HG03097 (cell line): ENCODE measurements at regions not wholly inside any gene's neighbourhood (a gene's known extent, or its start where the extent isn't known, plus 50 kb on each side); places are given as distances from the start of the nearest gene placed in this dataset.
A peak's percentile ranks its signal among the peaks of the same experiment; 100 is the strongest.
"Not testable (repeated sequence)": the region's sequence is repeated elsewhere in the genome, so short reads cannot be mapped to it uniquely, and the experiment has no call there.

Source experiments
- ATAC-seq: cut with Tn5 transposase; IDR thresholded peaks from one replicate; pipeline ENCODE4 v1.9.1; 2021; ENCODE audit not compliant: unreplicated experiment, low FRiP score

DNA sequence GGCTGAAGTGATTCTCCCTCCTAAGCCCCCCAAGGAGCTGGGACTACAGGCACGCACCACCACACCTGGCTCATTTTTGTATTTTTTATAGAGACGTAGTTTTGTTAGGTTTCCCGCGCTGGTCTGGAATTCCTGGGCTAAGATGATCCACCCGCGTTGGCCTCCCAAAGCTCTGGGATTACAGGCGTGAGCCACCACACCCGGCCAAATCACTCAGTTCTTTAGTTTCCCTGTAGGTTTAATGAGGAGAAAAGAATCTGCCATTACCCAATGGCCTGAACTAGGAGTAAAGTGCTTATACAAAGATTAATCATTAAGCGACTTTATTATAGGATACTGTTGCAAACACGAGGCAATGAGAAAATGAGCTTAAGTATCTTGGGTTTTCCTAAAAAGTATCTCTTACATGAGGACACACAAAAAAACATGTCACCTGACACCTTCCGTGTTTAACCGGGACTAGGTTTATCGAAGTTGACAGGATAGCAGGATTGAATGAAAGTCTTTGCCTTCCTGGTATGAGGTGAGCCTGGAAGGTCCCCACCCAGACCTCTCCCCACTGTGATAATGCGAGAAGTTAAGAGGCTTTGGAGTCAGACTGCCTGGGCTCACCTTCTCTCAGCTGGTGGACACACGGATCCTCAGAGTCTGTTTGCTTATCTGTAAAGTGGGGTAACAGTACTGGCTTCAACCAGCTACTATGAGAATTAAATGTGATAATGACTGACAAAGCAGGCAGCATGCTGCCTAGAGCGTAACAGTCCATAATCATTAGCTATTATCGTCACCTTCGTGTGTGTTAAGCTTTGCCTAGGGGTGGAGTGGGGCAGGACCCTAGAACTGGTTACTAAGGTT, 133.5 kb upstream of the KRAS start:
- no peak for ATAC-seq

DNA sequence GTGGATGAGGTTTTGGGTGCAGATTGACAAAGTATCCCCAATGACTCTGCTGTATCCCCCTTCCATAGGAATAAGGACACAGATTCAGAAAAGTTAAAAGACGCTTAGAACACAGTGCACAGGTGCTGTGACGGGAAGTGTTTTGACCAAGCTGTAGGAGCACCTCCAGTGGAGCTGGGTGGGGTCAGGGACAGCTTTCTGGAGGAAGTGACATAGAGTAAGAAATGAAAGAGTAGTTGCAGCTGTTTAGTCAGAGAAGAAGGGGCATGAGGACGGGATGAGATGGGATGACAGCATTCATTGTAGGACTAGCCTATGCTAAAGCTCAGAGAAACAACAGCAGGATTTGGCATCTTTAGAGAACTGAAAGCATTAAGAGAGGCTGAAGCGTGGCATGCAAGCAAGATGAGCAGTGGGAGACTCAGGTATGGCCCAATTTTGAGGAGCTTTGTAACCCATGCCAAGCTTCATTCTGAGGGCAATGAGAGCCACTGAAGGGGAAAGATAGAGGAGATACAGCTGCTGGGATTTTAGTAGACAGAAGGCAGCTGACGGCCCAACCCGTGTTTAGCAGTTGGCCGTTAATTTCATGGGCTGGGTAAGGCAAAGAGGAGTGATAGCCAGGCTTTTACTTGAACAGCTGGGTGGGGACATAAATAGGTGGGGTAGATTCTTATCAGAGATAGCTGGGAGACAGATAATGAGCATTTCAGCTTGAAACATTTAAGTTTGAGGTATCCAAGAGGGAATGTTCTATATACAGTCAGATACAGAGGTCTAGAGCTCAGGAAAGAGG, 131.8 kb upstream of the KRAS start:
- no peak for ATAC-seq

DNA sequence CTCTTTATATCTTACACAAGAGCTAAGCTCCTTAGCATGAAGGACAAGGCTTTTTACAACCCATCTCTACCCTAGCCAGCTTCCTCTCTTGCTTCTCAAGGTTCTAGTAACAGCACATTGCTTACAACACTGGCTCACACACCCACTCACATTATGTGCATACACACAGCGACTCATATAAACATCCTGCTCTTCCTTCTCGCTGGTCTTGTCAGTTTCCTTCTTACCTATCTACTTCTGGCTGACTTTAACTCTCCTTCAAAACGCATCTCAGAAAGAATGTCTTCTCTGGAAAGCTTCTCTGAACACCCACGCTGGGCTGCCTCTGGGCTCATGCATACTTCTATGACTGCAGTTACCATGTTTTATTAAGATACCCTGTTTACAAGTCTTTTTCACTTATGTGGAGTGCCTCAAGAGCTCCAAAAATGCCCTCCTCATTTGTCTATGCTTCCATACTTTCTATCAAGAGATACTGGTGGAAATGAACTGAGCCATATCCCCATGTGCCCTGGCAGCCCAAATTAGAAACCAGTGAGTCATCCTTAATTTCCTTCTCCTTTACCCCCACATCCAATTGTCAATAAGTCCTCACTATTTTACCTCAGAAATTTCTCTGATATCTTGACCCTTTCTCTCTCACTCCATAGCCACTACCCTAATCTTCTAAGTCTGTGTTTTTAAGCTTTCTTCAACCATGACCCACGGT, 126.9 kb upstream of the KRAS start:
- no peak for ATAC-seq

DNA sequence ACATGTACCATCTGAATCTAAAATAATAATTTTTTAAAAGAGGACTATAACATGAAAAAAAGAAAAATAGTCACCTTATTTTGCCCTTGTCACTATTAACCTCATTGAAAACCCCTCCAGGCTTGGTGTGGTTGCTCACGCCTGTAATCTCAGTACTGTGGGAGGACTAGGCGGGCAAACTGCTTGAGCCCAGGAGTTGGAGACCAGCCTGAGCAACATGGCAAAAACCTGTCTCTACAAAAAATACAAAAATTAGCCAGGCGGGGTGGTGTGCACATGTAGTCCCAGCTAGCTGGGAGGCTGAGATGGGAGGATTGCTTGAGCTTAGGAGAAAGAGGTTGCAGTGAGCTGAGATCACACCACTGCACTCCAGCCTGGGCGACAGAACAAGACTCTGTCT, 126.3 kb upstream of the KRAS start:
- no peak for ATAC-seq

DNA sequence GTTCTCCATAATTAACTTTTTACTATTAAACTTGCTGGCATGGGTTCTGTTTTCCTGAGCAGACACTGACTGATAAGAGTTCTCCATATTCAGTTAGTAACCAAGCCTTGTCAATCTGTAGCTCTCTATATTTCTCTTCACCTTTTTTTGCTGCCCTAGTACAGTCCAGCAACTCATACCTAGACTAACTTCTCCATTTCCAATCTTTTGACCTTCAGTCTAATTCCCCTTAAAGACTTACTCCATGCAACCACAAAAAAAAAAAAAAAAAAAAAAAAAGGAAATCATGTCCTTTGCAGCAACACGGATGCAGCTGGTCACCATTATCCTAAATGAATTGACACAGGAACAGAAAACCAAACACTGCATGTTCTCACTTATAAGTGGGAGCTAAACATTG, 125.7 kb upstream of the KRAS start:
- ATAC-seq = no peak

DNA sequence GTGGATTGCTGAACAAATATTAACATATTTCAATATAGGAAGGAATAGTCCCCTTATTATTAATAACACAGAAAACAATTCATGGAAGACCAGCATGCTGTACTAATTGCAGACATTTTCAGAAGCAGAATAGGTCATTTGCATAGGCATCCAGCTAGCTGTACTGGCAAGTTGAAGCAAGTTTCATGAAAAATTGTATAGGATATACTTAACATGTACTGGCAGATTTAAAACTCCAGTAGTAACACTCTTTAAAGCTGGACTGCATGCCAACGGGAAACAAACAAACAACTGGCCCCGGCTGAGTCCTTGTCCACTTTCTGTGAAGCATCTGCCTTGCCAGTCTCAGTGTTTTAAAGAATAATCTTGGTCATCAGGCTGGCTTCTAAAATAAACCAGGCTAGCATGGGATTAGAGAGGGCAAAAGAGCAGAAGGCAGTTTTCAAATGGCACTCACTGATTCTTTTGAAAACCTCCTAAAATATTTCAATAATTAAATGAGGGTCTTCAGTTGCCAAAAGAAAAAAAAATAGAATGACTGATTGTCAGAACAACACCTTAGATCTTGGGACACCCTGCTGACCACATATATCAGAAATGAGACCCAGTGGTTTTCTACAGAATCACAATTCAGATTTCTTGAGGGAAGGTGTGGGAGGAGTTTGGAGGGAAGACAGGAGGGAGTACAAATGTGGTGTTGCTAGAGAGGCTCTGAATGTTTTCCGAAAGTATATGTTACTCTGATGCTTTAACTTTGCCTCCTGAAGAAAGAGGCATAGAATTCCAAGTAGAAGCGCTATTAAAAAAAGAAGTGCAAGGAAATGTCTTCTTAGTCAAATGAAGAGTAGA, 122.5 kb upstream of the KRAS start:
- no peak for ATAC-seq

DNA sequence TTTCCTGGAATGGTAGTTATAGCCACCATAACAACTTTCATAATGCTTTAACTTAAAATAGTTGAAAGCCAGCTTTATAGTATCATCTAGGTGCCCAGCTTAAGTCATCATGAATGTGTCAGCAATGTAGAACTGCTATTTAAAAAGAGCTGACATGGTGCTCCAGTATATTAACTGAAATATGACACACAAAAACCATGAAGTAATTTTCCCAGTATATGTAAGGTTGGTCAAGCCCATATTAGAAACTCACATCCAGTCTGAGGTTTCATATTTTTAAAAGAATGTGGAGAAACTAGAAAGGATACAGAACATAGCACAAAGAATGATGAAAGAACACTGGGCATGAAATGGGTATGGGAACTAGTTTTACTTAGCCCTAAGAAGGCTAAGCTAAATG, 121.3 kb upstream of the KRAS start:
- ATAC-seq = no peak

DNA sequence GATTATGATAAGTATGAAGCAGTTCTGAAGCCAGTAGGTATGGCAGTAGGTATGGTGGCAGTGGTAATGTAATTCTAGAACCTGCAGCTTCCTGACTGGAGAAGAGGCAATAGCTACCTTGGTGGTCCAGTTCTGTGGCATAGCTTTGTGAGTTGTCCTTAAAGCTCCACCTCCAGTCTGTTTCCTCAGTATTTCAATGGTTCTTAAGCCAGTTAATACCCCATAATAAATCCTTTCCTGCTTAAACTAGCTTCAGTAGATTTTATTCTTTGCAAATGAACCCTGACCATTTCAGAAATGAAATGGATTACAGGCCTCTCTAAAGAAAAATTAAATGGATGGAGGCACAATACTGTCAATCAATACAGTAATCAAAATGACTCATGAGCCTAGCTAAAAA, 117.8 kb upstream of the KRAS start:
- ATAC-seq = no peak

DNA sequence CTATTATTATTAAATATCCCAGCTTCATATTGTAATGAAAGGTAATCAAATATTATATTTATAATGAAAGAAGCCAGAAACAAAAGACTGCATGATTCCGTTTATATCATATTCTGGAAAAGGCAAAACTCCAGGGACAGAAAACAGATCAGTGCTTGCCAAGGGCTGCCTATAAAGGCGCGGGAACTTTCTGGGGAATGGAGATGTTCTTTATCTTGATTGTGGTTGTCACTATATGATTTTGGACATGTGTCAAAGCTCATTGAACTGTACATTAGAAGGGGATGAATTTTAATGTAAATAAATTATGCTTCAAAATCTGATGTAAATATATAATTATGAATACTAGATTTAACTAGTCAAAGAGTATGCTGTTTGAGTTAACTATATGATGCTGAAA, 115.4 kb upstream of the KRAS start:
- no peak for ATAC-seq

DNA sequence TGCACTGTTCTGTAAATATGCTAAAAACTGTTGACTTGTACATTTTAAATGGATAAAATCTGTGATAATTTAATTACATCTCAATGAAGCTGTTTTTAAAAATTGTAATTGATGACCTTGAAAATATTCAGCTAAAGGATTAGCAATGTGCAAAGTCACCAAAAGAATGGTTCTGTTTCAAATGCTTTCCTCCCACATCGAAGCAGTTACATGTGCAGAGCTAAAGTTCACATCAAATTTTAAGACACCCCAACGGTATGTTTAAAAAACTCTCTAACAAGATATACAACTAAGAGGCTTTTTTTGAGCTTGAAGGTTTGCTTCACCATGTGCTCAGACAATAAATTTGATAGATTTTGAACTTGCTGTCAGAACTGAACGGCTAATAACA, 114.6 kb upstream of the KRAS start:
- peak; percentile 10 for ATAC-seq

DNA sequence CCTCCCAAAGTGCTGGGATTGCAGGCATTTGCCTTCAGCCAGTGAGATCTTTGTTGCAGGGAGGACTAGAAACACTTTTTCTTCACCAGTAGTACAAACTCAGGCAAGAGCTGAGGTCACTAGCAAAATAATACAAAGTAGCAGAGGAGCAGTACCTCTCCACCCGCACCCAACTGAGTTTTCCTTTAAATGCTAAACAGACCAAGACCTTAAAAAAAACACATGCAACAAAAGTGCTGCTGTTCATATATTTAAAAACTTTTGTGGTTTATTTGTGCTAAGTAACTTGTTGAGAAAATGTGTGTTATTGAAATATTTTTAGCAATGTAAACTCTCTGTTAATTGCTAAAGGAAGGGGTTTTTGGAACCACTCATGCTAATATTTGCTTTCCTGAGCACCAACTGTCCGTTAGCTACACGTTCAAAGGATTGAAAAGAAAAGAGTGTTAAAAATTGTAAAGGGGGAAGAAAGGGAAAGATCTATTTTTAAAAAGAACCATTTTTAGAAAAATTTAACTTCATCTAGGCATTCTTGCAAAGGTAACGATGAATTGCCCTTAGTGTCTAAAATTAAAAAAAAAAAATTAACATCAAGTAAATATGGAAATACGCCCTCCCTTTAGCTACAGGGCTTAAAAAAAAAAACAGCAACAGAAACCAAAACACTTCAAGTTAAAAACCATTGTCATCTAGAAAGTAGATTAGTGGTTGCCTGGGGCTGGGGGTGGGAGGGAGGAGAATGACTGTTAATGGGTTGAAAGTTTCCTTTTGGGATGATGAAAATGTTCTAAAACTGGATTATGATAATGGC, 114.0 kb upstream of the KRAS start:
- peak; percentile 74 for ATAC-seq

DNA sequence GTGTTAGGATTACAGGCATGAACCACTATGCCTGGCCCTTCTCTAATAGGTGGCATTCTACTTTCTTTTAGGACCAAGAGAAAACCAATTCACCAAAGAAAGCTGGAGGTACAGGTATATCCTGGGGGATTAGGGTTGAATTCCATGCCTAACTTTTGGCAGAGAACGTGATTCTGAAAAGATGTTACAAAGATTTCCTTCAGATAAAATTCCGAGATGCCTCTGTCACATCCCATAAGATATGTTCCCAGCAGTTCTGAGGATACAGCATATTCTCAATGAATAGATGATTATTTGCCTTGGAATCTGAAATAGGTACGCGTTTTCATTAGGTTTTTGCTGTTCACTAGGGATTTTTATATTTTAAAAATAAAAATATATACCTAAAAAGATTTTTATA, 111.9 kb upstream of the KRAS start:
- ATAC-seq = no peak

DNA sequence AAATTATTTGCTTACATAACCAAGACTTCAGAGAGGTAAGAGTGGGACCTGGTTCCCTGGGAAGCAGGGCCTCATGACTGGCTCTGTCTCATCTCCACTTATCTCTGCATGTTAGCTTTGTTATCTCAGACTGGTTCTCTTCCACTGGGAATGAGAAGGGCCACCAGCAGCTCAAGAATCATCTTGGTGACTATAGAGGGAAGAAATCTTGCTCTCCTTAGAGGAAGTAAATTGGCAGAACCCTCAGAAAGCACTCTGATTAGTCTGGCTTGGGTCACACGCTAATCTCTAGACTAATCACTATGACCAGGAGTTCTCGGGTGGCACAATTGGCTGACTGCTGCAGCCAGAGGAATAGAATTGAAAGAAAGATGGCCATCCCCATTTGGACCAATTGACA, 110.8 kb upstream of the KRAS start:
- ATAC-seq = no peak

DNA sequence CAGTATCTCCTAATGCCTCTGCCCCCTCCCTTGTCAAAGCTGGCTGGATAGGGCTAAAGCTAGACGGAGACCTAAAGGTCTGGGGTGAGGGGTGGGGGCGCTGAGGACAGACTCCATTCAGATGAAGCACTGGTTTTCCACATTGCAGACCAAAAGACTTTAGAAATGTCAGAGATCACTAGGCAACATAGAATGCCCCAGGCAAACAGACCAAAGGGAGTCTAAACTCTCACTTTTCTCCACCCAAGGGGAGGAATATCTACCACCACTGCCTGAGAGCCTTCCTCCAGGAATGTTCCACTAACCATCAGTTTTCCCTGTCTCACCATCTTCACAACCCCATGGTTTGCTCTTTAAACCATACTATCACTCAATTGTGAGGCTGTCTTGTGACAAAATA, 106.9 kb upstream of the KRAS start:
- ATAC-seq = no peak

DNA sequence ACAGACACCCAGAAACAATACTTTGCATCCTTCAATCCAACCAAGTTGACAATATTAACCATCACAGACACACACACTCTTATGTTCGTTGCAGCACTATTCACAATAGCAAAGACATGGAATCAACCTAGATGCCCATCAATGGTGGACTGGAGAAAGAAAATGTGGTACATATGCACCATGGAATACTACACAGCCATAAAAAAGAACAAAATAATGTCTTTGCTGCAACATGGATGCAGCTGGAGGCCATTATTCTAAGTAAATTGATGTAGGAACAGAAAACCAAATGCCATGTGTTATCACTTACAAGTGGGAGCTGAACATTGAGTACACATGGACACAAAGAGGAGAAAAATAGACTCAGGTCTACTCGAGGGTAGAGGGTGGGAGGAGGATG, 102.2 kb upstream of the KRAS start:
- not testable (repeated sequence) for ATAC-seq

DNA sequence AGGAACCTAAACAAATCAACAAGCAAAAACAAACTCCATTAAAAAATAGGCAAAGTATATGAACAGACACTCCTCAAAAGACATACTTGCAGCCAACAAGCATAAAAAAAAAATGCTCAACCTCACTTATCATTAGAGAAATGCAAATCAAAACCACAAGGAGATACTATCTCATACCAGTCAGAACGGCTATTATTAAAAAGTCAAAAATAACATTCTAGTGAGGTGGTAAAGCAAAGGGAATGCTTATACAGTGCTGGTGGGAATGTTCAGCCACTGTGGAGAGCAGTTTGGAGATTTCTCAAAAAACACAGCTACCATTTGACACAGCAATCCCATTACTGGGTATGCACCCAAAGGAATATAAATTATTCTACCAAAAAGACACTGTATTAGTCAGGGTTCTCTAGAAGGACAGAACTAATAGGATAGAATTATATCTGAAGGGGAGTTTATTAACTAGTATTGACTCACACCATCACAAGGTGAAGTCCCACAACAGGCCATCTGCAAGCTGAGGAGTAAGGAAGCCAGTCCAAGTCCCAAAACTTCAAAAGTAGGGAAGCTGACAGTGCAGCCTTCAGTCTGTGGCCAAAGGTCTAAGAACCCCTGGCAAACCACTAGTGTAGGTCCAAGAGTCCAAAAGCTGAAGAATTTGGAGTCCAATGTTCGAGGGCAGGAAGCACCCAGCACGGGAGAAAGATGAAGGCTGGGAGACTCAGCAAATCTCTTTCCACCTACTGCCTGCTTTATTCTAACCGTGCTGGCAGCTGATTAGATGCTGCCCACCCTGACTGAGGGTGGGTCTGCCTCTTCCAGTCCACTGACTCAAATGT, 101.6 kb upstream of the KRAS start:
- ATAC-seq = no peak

DNA sequence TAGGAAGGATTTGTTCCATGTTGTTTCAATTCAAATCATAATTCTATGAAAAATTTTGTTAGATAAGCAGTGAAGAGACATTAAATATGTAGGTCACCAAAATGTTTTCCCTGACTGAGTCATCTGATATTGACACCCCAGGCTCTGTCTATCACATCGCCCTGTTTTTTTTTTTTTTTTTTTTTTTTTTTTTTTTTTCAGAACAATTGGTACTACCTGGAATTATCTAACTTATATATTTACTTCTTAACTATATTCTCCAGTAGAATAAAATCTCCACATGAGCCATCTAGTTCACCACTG, 97.8 kb upstream of the KRAS start:
- ATAC-seq = no peak

DNA sequence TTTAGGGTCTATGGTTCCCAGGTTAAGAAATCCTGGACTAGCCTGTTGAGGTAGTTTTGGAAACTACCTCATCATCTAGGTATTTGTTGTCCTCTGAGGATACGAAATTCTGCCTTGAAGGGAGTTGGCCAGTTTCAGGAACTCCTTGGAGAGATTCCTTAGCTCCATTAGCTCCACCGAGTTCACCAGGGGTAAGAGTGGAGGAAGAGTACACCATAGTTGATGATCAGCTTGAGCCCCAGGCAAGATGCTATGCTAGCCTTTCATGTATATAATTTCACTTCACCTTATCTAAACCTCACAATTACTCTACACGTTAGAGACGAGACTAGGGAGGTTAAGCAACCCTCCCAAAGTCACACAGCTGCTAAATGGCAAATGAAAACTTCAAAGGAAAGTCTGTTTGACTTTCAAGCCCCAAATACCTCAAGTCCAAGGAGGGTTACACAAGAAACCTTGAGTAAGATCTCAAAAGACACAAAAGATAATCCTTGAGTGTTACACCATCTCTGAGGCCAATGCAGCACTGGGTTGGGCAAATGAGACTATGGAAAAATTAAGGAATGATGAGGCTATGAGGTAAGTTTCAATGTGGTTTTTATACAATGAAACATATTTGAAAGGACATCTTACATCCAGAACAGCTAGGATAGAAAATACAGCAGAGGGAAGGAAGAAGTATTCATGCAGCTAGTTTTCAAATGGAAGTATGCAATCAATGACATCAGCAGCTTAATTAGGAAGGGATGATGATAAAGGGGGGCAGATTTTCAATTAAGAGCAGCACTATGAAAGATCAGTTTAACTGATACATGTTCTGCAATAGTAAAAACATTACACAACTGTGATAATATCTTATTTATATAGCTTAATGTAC, 97.2 kb upstream of the KRAS start:
- no peak for ATAC-seq
